SK-N-SH (cell line): ENCODE measurements at regions not wholly inside any gene's neighbourhood (a gene's known extent, or its start where the extent isn't known, plus 50 kb on each side); places are given as distances from the start of the nearest gene placed in this dataset.

Source experiments
- CTCF ChIA-PET: fragments of 300-600, 350-600 bp; formaldehyde crosslinking; extraction: SDS; loops from one replicate; lab custom pipeline; 2021; lab: Yijun Ruan, JAX
- POLR2A ChIA-PET: fragments of 350-600 bp; sonication (Branson Sonifier 250); formaldehyde crosslinking; extraction: SDS; loops from one replicate; lab custom pipeline; 2020; ENCODE audit warnings: antibody characterized with exemption, inconsistent platforms; lab: Yijun Ruan, JAX
- DNase-seq: peaks from one replicate; pipeline ENCODE4 v3.0.0; 2012
- H2AFZ ChIP-seq: fragments of 200-600 bp; sonication (generic); 2 replicates; pipeline ENCODE4 v1.8.1; 2016; ENCODE audit warnings: antibody characterized with exemption, mild to moderate bottlenecking, low read depth
- H3F3A ChIP-seq: fragments of 200-600 bp; sonication (generic); replicated peaks from 2 replicates; pipeline ENCODE3; 2016; ENCODE audit warnings: antibody characterized with exemption, mild to moderate bottlenecking; ENCODE audit not compliant: insufficient read depth
- H3K27ac ChIP-seq, 2 experiments: fragments of 200-500 bp in 1 of 2; fragments of 200-600 bp in 1 of 2; sonication (Bioruptor generic) in 1 of 2; sonication (generic), shearing (Covaris generic) in 1 of 2; 2 replicates each; pipeline versions ENCODE4 v1.5.1 to v1.6.1; 2014 to 2016; ENCODE audit warnings: low read depth in 2 of 2, inconsistent platforms in 1 of 2, low read length in 1 of 2, mild to moderate bottlenecking in 1 of 2, mixed read lengths in 1 of 2
- H3K27me3 ChIP-seq: fragments of 200-600 bp; sonication (generic), shearing (Covaris generic); 2 replicates; pipeline ENCODE4 v1.6.1; 2016; ENCODE audit warnings: mixed run types; ENCODE audit not compliant: insufficient read depth
- H3K36me3 ChIP-seq, 2 experiments: fragments of 200-500 bp in 1 of 2; fragments of 200-600 bp in 1 of 2; sonication (Bioruptor generic) in 1 of 2; sonication (generic) in 1 of 2; replicated peaks in 1 of 2; 2 replicates each; pipeline versions ENCODE3 to v1.5.1; 2014 to 2016; ENCODE audit warnings: low read length in 1 of 2, mild to moderate bottlenecking in 1 of 2; ENCODE audit not compliant: insufficient read depth in 2 of 2, control insufficient read depth in 1 of 2
- H3K4me1 ChIP-seq, 2 experiments: fragments of 200-500 bp in 1 of 2; fragments of 200-600 bp in 1 of 2; sonication (Bioruptor generic) in 1 of 2; sonication (generic), shearing (Covaris generic) in 1 of 2; 2 replicates each; pipeline versions ENCODE4 v1.5.1 to v1.6.1; 2014 to 2016; ENCODE audit warnings: low read depth in 1 of 2, low read length in 1 of 2, mixed run types in 1 of 2; ENCODE audit not compliant: insufficient read depth in 2 of 2, control insufficient read depth in 1 of 2
- H3K4me2 ChIP-seq: fragments of 200-600 bp; sonication (generic), shearing (Covaris generic); 2 replicates; pipeline ENCODE4 v1.6.1; 2017; ENCODE audit warnings: mixed run types
- H3K4me3 ChIP-seq, 2 experiments: fragments of 200-500 bp in 1 of 2; fragments of 200-600 bp in 1 of 2; sonication (Bioruptor generic) in 1 of 2; sonication (generic), shearing (Covaris generic) in 1 of 2; 2 replicates each; pipeline versions ENCODE4 v1.5.1 to v1.8.1; 2014 to 2016; ENCODE audit warnings: low read depth in 2 of 2, inconsistent platforms in 1 of 2, low read length in 1 of 2, mild to moderate bottlenecking in 1 of 2, mixed read lengths in 1 of 2, moderate library complexity in 1 of 2
- H3K79me2 ChIP-seq: fragments of 200-600 bp; sonication (generic); 2 replicates; pipeline ENCODE4 v1.8.1; 2017; ENCODE audit warnings: mild to moderate bottlenecking; ENCODE audit not compliant: insufficient read depth
- H3K9ac ChIP-seq: fragments of 200-600 bp; sonication (generic); 2 replicates; pipeline ENCODE4 v1.6.1; 2017; ENCODE audit warnings: mixed run types
- H3K9me2 ChIP-seq: fragments of 200-600 bp; sonication (generic); 2 replicates; pipeline ENCODE4 v1.6.1; 2017; ENCODE audit warnings: mixed run types
- H3K9me3 ChIP-seq: fragments of 200-600 bp; sonication (generic); 2 replicates; pipeline ENCODE4 v1.6.1; 2017; ENCODE audit warnings: mixed run types, mild to moderate bottlenecking, moderate library complexity
- H4K20me1 ChIP-seq: fragments of 200-600 bp; sonication (generic); 2 replicates; pipeline ENCODE4 v1.6.1; 2017; ENCODE audit warnings: mild to moderate bottlenecking, mixed run types; ENCODE audit not compliant: insufficient read depth
- EP300 ChIP-seq, 2 experiments: IDR thresholded peaks; 2 replicates each; pipeline versions ENCODE4 v1.4.0 to v1.6.1; 2012; ENCODE audit warnings: borderline replicate concordance in 1 of 2, low read depth in 1 of 2, low read length in 1 of 2
- FOXJ3 ChIP-seq: sonication (generic); formaldehyde crosslinking; IDR thresholded peaks from 2 replicates; pipeline ENCODE4 v1.5.1; 2020; ENCODE audit warnings: mild to moderate bottlenecking, missing genetic modification reagents
- FOXM1 ChIP-seq: IDR thresholded peaks from 2 replicates; pipeline ENCODE4 v1.4.0; 2012; ENCODE audit warnings: low read depth, mild to moderate bottlenecking
- GABPA ChIP-seq: IDR thresholded peaks from 2 replicates; pipeline ENCODE4 v1.4.0; 2012; ENCODE audit warnings: low read depth, mild to moderate bottlenecking
- GATA2 ChIP-seq: sonication (generic); formaldehyde crosslinking; IDR thresholded peaks from 2 replicates; pipeline ENCODE4 v1.5.0; 2020; ENCODE audit warnings: mild to moderate bottlenecking, missing genetic modification reagents
- IRF3 ChIP-seq: fragments of 150-350 bp; IDR thresholded peaks from 2 replicates; pipeline ENCODE4 v1.6.1; 2016; ENCODE audit warnings: mild to moderate bottlenecking, low read depth, low read length
- MEF2A ChIP-seq: IDR thresholded peaks from 2 replicates; pipeline ENCODE4 v1.4.0; 2012; ENCODE audit warnings: low read depth, borderline replicate concordance
- NRF1 ChIP-seq: IDR thresholded peaks from 2 replicates; pipeline ENCODE4 v1.6.1; 2012; ENCODE audit warnings: low read depth, mild to moderate bottlenecking, low read length
- POLR2AphosphoS5 ChIP-seq: IDR thresholded peaks from 2 replicates; pipeline ENCODE4 v1.6.1; 2012; ENCODE audit warnings: low read depth, low read length
- RAD21 ChIP-seq: IDR thresholded peaks from 2 replicates; pipeline ENCODE4 v1.6.1; 2012; ENCODE audit warnings: mild to moderate bottlenecking, low read length
- RFX5 ChIP-seq: IDR thresholded peaks from 2 replicates; pipeline ENCODE4 v1.6.1; 2012; ENCODE audit warnings: mild to moderate bottlenecking, improper control_type of control experiment, low read length
- RXRA ChIP-seq: IDR thresholded peaks from 2 replicates; pipeline ENCODE4 v1.4.0; 2012; ENCODE audit warnings: low read depth, mild to moderate bottlenecking, borderline replicate concordance
- TEAD4 ChIP-seq: IDR thresholded peaks from 2 replicates; pipeline ENCODE4 v1.4.0; 2012; ENCODE audit warnings: mild to moderate bottlenecking, borderline replicate concordance; ENCODE audit not compliant: insufficient read depth
- USF1 ChIP-seq: IDR thresholded peaks from 2 replicates; pipeline ENCODE4 v1.4.0; 2012; ENCODE audit warnings: low read depth, borderline replicate concordance
- USF2 ChIP-seq: fragments of 150-350 bp; IDR thresholded peaks from 2 replicates; pipeline ENCODE4 v1.6.1; 2017; ENCODE audit warnings: antibody characterized with exemption, low read length, low read depth, borderline replicate concordance
- WGBS: methylation state at CpG from one replicate; pipeline ENCODE4 v1.1.6; 2017; ENCODE audit warnings: low lambda C conversion rate; 5-methylcytosine and 5-hydroxymethylcytosine counted together
- TF ChIP-seq, protein P1 (sequence below): IDR thresholded peaks from 2 replicates; pipeline ENCODE4 v1.4.0; 2012; ENCODE audit warnings: low read depth, borderline replicate concordance
- TF ChIP-seq, protein P2 (sequence below): fragments of 200-600 bp; sonication (generic); IDR thresholded peaks from 2 replicates; pipeline ENCODE4 v1.6.1; 2017; ENCODE audit warnings: antibody characterized with exemption, mild to moderate bottlenecking, moderate library complexity

DNA sequence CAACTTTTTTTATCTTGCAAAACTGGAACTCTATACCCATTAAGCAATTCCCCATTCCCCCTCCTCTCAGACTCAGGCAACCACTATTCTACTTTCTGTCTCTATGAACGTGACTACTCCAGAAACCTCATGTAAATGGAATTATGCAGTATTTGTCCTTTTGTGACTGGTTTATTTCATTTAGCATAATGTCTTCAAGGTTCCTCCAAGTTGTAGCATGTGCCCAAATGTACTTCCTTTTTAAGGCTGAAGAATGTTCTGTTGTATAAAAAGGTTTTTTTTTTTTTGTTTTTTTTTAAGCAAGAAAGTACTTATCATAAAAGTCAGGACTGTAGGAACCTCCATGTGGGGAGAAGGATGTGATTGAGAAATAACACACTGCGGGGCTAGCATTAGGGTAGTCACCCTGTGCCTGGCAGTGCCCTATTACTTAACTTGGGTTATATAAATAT, 145.3 kb upstream of the FOXN2 start:
- TF ChIP-seq RXRA = no peak
- H3K27me3 ChIP-seq = no peaks in the 10 kb centered on the region
- H3F3A ChIP-seq = no peaks in the 10 kb centered on the region
- no peak for DNase-seq
- no peaks in the 10 kb centered on the region for H3K36me3 ChIP-seq
- H3K9me3 ChIP-seq = no peaks in the 10 kb centered on the region
- no peak overlapping the region for H3K4me2 ChIP-seq
- H3K9me2 ChIP-seq = no peaks in the 10 kb centered on the region
- ChIA-PET POLR2A (no interaction called here), CTCF (no interaction called here)
- no peak overlapping the region for H3K4me3 ChIP-seq
- WGBS = 38% methylated on average over 2 of the region's 2 CpGs
- no peaks in the 10 kb centered on the region for H3K4me1 ChIP-seq
- no peak overlapping the region for H3K9ac ChIP-seq
- no peak overlapping the region for H2AFZ ChIP-seq
- no peak overlapping the region for H3K27ac ChIP-seq
- H3K79me2 ChIP-seq = no peaks in the 10 kb centered on the region
- H4K20me1 ChIP-seq = no peaks in the 10 kb centered on the region

GRCh38 chr2:48170281-48170680, 144.2 kb upstream of the FOXN2 start:
- no peak overlapping the region for H3K4me2 ChIP-seq
- no peaks in the 10 kb centered on the region for H3K36me3 ChIP-seq
- H3F3A ChIP-seq = no peaks in the 10 kb centered on the region
- no peak overlapping the region for H3K4me3 ChIP-seq
- POLR2A ChIA-PET = no interaction called here
- no peaks in the 10 kb centered on the region for H3K27me3 ChIP-seq
- TF ChIP-seq GATA2 = no peak
- no peak for TF ChIP-seq FOXM1
- TF ChIP-seq NRF1 = no peak
- TF ChIP-seq RFX5 = no peak
- TF ChIP-seq TEAD4 = no peak
- no peak for TF ChIP-seq POLR2AphosphoS5
- no peak for TF ChIP-seq USF1
- TF ChIP-seq EP300 (IDR thresholded peaks at IDR 0.05; ENCODE audit: borderline replicate concordance in 1 of 2, low read depth in 1 of 2, low read length in 1 of 2) = no peak
- TF ChIP-seq, protein P1, sequence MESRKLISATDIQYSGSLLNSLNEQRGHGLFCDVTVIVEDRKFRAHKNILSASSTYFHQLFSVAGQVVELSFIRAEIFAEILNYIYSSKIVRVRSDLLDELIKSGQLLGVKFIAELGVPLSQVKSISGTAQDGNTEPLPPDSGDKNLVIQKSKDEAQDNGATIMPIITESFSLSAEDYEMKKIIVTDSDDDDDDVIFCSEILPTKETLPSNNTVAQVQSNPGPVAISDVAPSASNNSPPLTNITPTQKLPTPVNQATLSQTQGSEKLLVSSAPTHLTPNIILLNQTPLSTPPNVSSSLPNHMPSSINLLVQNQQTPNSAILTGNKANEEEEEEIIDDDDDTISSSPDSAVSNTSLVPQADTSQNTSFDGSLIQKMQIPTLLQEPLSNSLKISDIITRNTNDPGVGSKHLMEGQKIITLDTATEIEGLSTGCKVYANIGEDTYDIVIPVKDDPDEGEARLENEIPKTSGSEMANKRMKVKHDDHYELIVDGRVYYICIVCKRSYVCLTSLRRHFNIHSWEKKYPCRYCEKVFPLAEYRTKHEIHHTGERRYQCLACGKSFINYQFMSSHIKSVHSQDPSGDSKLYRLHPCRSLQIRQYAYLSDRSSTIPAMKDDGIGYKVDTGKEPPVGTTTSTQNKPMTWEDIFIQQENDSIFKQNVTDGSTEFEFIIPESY = no peak
- no peak for TF ChIP-seq MEF2A
- TF ChIP-seq RAD21 = no peak
- TF ChIP-seq GABPA = no peak
- no peak for TF ChIP-seq FOXJ3
- TF ChIP-seq IRF3 = no peak
- TF ChIP-seq, protein P2, sequence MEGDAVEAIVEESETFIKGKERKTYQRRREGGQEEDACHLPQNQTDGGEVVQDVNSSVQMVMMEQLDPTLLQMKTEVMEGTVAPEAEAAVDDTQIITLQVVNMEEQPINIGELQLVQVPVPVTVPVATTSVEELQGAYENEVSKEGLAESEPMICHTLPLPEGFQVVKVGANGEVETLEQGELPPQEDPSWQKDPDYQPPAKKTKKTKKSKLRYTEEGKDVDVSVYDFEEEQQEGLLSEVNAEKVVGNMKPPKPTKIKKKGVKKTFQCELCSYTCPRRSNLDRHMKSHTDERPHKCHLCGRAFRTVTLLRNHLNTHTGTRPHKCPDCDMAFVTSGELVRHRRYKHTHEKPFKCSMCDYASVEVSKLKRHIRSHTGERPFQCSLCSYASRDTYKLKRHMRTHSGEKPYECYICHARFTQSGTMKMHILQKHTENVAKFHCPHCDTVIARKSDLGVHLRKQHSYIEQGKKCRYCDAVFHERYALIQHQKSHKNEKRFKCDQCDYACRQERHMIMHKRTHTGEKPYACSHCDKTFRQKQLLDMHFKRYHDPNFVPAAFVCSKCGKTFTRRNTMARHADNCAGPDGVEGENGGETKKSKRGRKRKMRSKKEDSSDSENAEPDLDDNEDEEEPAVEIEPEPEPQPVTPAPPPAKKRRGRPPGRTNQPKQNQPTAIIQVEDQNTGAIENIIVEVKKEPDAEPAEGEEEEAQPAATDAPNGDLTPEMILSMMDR = no peak
- TF ChIP-seq USF2 = no peak
- TF ChIP-seq, all 33 proteins: peak for 0
- Histone ChIP-seq H4K20me1 (no peaks in the 10 kb centered on the region), H2AFZ (no peak overlapping the region), H3K79me2 (no peaks in the 10 kb centered on the region), H3K4me1 (no peaks in the 10 kb centered on the region), H3K9ac (no peak overlapping the region), H3K9me2 (no peaks in the 10 kb centered on the region), H3K9me3 (no peaks in the 10 kb centered on the region), H3K27ac (no peak overlapping the region)
- 79% methylated on average over 4 of the region's 4 CpGs for WGBS
- CTCF ChIA-PET = interaction anchor here (1.1 kb wide), 1 partner anchor 21 kb away, joined by 3 read pairs; no protein-coding TSS in a partner anchor
- DNase-seq = no peak
